ENCODE measurements at regions not wholly inside any gene's neighbourhood (a gene's known extent, or its start where the extent isn't known, plus 50 kb on each side); places are given as distances from the start of the nearest gene placed in this dataset.

GRCh38 chr2:183283209-183283608, 159.0 kb downstream of the NUP35 start:
- DNase-seq (ENCODE audit: low spot score): no peak

- DNase-seq (ENCODE audit: low spot score): no peak
Observed at GRCh38 chr2:183284606-183285005, 160.4 kb downstream of the NUP35 start.

DNA sequence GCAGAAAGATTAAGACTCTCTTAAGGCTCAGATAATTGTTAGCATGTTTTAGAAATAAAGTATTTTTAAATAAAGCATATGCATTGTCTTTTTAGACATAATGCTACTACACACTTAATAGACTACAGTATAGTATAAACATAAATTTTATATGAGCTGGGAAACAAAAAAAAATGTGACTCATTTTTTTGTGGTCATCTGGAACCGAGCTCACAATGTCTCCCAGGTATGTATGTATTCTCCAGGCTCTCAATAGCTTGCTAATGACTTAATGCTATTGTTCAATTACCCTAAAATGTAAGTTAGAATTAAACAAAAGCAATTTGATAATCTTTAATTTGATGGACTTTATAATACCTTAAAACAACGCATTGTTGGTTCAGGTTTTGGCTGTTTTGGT, 167.2 kb downstream of the NUP35 start:
- DNase-seq (ENCODE audit: low spot score): no peak

DNA sequence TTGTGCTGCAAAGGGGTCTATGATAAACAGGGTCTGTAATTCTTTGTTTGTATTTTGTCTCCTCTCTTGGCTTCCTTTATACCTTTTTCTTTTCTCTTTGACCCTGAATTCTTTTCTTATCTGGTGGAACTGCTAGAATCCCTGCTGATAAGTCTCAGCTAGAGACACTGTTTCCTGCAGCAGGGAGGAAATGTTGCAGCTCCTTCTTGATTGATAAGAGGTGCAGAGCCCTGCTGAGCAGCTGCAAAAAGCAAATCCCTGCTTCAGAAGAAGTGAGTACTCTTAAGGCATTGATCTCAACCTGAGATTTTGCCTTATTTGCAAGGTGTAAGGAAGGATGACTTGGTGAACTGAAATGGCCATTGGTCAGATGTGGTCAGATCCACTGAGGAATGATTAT, 167.8 kb downstream of the NUP35 start:
- DNase-seq (ENCODE audit: low spot score): no peak

GRCh38 chr2:183339311-183339710, 215.1 kb downstream of the NUP35 start:
- no peak for DNase-seq (ENCODE audit: low spot score)

DNA sequence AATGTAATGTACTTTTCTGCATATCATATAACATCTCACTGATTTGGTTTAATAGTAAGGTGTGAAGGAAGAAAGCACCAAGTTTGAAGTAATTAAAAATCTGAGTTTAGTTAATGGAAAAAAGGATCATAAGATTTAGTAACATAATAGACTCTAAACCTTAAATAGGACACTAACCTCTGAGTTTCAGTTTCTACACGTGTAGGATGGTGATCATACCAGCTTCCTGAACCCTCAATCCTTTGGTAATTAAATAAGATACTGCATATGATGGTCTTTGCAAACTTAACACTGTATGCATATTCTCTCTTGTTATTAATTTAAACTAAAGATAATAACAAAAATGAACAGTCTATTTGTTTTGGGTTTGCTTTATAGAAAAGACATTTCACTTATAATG, 216.8 kb downstream of the NUP35 start:
- DNase-seq (ENCODE audit: low spot score): no peak

- no peak for DNase-seq (ENCODE audit: low spot score)
Observed at GRCh38 chr2:183347969-183348368, 223.7 kb downstream of the NUP35 start.

- no peak for DNase-seq (ENCODE audit: low spot score)
Observed at GRCh38 chr2:183348492-183348891, 224.2 kb downstream of the NUP35 start.

DNA sequence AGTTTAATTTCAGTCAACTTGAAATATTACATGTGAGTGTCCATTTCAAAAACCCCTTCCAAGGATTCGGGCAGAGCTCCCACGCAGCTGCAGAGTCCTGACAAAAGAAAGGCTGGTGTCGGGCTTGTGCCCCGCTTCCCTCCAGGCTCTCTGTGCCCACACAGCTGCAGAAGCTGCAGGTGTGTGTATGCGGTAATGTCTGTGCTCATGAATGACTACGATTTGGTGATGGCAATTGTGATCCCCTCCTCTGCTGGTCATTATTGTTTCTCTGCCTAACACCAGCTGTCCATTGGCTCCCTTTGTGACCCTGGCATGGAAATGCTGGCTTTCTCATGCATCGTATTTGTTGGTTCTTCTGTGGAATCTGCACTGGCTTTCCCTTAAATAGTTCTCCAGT, 224.8 kb downstream of the NUP35 start:
- no peak for DNase-seq (ENCODE audit: low spot score)

DNA sequence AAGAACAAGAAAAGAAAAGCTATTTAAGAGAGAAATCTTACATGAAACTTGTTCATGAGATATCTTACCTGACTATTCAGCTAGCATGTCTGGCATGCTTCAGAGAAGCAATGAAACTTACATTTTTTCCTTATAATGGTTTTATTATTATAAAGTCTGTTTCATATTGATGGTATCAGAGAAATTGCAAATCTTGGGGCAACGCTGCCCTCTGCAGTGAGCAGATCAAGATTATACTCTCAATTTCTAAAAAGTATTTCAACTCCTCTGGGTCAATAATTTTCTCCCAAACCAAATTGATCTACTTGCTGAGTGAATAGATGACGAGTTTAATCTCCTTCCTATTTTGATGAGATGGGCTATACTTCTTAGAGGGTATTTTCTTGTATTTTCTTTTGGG, 235.6 kb downstream of the NUP35 start:
- no peak for DNase-seq (ENCODE audit: low spot score)

DNA sequence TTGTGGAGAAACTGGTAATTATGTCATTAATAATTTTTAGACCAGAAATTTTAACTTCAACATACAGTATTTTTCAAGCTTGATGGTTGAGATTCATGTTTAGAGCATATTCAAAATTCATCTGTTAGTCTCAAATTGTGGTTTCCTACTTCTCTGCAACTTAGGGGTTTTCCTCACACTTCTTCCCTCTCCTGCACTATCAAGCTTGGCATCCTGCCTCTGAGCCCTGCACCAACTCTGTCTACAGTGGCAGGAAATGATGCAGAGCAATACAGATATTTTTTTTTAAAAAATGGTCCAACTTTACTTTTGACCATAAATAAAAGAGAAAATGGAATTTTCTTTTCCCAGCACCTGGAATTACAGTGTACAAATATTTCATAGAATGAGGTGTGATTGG, 247.3 kb downstream of the NUP35 start:
- no peak for DNase-seq (ENCODE audit: low spot score)

DNA sequence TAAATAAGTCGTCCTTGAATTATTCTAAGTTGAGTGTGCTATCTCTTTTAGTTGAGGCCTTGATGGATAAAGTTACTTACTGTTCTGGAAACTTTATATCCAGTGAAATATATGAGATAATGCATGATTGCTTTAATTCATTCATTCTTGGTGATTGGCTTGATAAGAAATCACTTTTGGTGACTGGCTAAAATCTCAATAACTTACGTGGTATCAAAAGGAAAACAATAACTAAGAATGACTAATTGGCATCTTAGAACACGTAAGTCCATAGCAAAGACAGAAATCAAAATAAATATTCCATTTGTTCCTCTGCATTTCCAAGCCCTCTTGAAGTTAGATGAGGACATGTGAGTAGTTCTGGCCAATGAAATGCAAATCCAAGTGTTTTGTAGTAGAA, 251.6 kb downstream of the NUP35 start:
- DNase-seq (ENCODE audit: low spot score): no peak

GRCh38 chr2:183383854-183384253, 259.6 kb downstream of the NUP35 start:
- no peak for DNase-seq (ENCODE audit: low spot score)

- DNase-seq (ENCODE audit: low spot score): no peak
Observed at GRCh38 chr2:183389546-183390080, 265.4 kb downstream of the NUP35 start.

GRCh38 chr2:183390109-183390508, 265.9 kb downstream of the NUP35 start:
- DNase-seq (ENCODE audit: low spot score): no peak

- no peak for DNase-seq (ENCODE audit: low spot score)
Observed at GRCh38 chr2:183404392-183404791, 280.1 kb downstream of the NUP35 start.

DNA sequence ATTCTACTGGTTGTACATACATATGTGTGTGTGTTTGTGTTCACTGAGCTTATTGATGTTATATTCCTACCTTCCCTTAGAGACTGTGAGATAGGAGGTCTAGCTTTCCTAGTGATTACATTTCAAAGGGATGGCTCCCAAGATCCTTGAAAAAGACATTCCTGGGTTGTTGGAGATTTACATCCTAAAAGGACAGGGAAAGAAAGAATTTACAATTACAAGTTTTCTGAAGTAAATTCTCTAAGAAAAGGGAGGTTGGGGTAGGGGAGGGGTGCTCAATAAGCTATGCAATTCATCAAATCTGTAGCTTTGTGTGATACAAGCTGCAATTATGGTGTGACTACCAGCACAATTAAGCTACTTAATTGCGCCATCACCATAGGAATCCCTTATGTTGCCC, 284.3 kb downstream of the NUP35 start:
- DNase-seq (ENCODE audit: low spot score): no peak

DNA sequence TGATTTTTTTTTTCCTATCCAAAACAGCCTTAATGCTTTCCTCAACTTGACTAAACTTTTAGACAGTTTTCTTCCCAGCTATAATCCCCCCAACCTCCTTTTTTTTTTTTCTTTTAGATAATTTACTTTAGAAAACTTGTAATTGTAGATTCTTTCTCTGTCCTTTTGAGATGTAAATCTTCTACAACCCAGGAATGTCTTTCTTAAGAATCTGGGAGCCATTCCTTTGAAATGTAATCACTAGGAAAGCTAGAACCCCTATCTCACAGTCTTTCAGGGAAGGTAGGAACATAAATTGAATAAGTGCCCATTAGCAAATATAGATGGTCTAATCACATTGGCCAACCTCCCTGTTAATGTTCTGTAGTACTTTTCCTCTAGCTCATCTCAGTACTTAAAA, 285.4 kb downstream of the NUP35 start:
- no peak for DNase-seq (ENCODE audit: low spot score)

- no peak for DNase-seq (ENCODE audit: low spot score)
Observed at GRCh38 chr2:183416753-183417152, 292.5 kb downstream of the NUP35 start.

DNA sequence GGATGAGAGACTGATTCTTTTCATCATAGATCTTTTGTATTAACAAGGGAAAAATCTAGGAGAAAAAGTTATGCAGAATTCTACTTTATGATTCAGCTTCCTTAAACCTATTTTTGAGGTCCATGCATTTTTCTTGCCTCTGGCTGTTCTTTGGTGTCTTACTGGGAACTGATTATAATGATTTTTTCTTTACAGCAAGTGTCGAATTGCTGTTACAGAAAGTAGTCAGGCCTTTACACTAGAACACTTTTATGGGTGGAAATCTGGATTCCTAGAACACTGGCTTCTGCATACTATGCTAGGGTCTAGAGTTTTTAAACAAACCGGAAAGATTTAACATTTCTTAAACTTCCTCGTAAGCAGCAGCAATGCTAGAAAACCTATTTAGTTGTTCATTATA, 302.6 kb downstream of the NUP35 start:
- no peak for DNase-seq (ENCODE audit: low spot score)

- DNase-seq (ENCODE audit: low spot score): no peak
Observed at GRCh38 chr2:183427558-183427957, 303.3 kb downstream of the NUP35 start.

- no peak for DNase-seq (ENCODE audit: low spot score)
Observed at GRCh38 chr2:183428881-183429280, 304.6 kb downstream of the NUP35 start.

DNA sequence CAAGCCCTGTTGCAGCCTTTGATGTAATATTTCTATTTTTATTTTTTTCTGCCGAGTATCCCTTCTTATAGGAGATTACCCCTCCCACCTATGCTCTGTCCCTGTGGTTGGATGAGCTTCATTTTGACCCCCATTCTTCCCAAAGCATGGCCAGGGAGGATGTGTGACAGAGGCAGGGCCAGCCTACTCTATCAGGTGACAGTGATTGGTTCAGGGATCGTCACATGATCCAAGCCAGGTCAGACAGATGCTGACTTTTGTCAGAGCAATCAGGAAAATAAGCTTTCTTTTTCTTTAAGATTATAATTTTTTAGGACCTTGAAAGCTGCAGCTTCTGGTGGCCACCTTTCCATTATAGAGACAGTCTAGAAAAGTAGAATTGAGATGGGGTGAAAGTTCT, 314.3 kb downstream of the NUP35 start:
- no peak for DNase-seq (ENCODE audit: low spot score)

GRCh38 chr2:183455056-183455455, 330.8 kb downstream of the NUP35 start:
- DNase-seq (ENCODE audit: low spot score): no peak

Measured in mesenteric fat pad (tissue), 1 donor.